Hepatocyte (in vitro differentiated cells): ENCODE measurements at regions not wholly inside any gene's neighbourhood (a gene's known extent, or its start where the extent isn't known, plus 50 kb on each side); places are given as distances from the start of the nearest gene placed in this dataset.
"Not testable (repeated sequence)": the region's sequence is repeated elsewhere in the genome, so short reads cannot be mapped to it uniquely, and the experiment has no call there.

Experiments used
- CTCF ChIP-seq: fragments of 200-600 bp; sonication (generic); IDR thresholded peaks from 2 replicates; pipeline ENCODE4 v1.5.1; 2016; ENCODE audit warnings: antibody characterized with exemption, mild to moderate bottlenecking; ENCODE audit not compliant: poor library complexity
- EZH2 ChIP-seq: fragments of 200-600 bp; sonication (generic); IDR thresholded peaks from 2 replicates; pipeline ENCODE4 v1.6.1; 2016; ENCODE audit warnings: antibody characterized with exemption, mild to moderate bottlenecking, borderline replicate concordance
- EZH2phosphoT487 ChIP-seq: fragments of 200-600 bp; sonication (generic); IDR thresholded peaks from one replicate; pipeline ENCODE4 v1.6.1; 2018; ENCODE audit warnings: antibody characterized with exemption, mild to moderate bottlenecking, low read depth, moderate library complexity; ENCODE audit not compliant: unreplicated experiment, severe bottlenecking

DNA sequence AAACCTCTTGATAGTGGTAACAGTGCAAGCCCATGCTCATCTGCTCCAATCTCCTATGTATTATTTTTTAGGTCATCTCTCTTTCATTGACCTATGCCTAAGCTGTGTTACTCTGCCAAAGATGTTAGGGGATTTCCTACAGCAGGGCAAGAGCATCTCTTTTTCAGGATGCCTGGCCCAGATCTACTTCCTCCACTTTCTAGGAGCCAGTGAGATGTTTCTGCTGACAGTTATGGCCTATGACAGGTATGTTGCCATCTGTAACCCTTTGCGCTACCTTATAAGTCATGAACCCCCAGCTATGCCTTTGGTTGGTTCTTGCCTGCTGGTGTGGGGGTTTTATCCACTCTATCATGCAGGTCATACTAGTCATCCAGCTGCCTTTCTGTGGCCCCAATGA, 168.9 kb upstream of the POTEB3 start:
- not testable (repeated sequence) for TF ChIP-seq EZH2, CTCF, EZH2phosphoT487
